Adrenal gland (tissue), 5 donors: ENCODE measurements at regions not wholly inside any gene's neighbourhood (a gene's known extent, or its start where the extent isn't known, plus 50 kb on each side); places are given as distances from the start of the nearest gene placed in this dataset.

ENCODE experiments used
- CTCF ChIP-seq, 6 experiments: fragments of 450-650 bp in 4 of 6; fragments of 200-600 bp in 2 of 6; sonication (generic) in 1 of 6; IDR thresholded peaks; 1 replicate in 5 of 6; 2 replicates in 1 of 6; pipeline versions ENCODE4 v1.5.1 to v1.8.0; 2016 to 2021; ENCODE audit warnings: antibody characterized with exemption in 6 of 6, mild to moderate bottlenecking in 2 of 6, moderate library complexity in 1 of 6
- POLR2A ChIP-seq, 2 donors: fragments of 450-650 bp; IDR thresholded peaks; one replicate each; pipeline ENCODE4 v1.6.1; 2017; ENCODE audit warnings: antibody characterized with exemption in 2 of 2, mild to moderate bottlenecking in 2 of 2, moderate library complexity in 1 of 2
- donor health status: DM: no; HTN: no; CAD: no.

- TF ChIP-seq CTCF (IDR thresholded peaks at IDR 0.05) (no peak), POLR2A (IDR thresholded peaks at IDR 0.05) (no peak)
Observed at GRCh38 chr13:86856991-86857390, 814.2 kb upstream of the SLITRK5 start.
